ENCODE measurements at regions not wholly inside any gene's neighbourhood (a gene's known extent, or its start where the extent isn't known, plus 50 kb on each side); places are given as distances from the start of the nearest gene placed in this dataset.

GRCh38 chrY:15162211-15162610 is 637.9 kb downstream of the NLGN4Y start:
- in situ Hi-C loops (cut with HindIII; ENCODE audit: low pct_unique_long_range_greater_than_20kb, low sequenced_read_pairs): no loop called here

GRCh38 chrY:15179890-15180289 is 655.6 kb downstream of the NLGN4Y start:
- in situ Hi-C loops (cut with HindIII; ENCODE audit: low pct_unique_long_range_greater_than_20kb, low sequenced_read_pairs): no loop called here
- DNase-seq (ENCODE audit: low read depth): no peak

More at GRCh38 chrY:15162211-15162610, 637.9 kb downstream of the NLGN4Y start:
- DNase-seq (ENCODE audit: low read depth): no peak

GRCh38 chrY:15229056-15229455 is 704.7 kb downstream of the NLGN4Y start:
- no peak for DNase-seq (ENCODE audit: low read depth)
- in situ Hi-C loops (cut with HindIII; ENCODE audit: low pct_unique_long_range_greater_than_20kb, low sequenced_read_pairs): no loop called here

- in situ Hi-C loops (cut with HindIII; ENCODE audit: low pct_unique_long_range_greater_than_20kb, low sequenced_read_pairs): no loop called here
- no peak for DNase-seq (ENCODE audit: low read depth)
Observed at GRCh38 chrY:15239596-15240132, 715.3 kb downstream of the NLGN4Y start.

DNA sequence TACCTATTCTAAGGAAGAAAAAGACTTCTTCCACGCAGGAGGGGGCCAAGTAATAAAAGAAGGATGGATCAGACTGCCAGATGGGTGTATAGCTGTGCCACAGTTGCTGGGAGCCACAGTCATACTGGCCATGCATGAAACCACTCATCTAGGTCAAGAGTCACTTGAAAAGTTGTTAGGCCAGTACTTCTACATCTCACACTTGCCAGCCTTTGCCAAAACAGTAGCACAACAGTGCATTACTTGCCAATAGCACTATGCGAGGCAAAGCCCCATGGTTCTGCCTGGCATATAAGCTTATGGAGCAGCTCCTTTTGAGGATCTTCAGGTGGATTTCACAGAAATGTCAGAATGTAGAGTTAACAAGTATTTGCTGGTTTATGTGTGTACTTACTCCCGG is 735.0 kb downstream of the NLGN4Y start:
- in situ Hi-C loops (cut with HindIII; ENCODE audit: low pct_unique_long_range_greater_than_20kb, low sequenced_read_pairs): no loop called here

DNA sequence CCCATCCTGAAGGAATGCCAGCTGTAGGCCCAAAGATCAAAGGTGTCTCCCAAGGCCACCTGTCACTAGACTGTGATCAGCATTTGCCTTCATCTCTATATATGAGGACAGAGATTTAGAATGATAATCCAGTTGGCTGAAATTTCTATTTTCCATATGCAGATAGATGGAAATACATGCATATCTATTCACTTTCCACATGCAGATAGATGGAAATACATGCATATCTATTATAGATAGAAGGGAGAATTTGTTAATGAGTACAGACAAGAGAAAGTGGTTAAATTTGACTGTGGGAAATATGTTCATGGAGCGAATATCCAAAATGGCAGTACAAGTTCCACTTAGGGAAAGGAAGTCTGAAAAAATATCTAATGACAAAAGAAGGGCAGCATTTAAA is 762.2 kb downstream of the NLGN4Y start:
- in situ Hi-C loops (cut with HindIII; ENCODE audit: low pct_unique_long_range_greater_than_20kb, low sequenced_read_pairs): no loop called here
- DNase-seq (ENCODE audit: low read depth): no peak

More for the DNA sequence above, 735.0 kb downstream of the NLGN4Y start:
- DNase-seq (ENCODE audit: low read depth): no peak

DNA sequence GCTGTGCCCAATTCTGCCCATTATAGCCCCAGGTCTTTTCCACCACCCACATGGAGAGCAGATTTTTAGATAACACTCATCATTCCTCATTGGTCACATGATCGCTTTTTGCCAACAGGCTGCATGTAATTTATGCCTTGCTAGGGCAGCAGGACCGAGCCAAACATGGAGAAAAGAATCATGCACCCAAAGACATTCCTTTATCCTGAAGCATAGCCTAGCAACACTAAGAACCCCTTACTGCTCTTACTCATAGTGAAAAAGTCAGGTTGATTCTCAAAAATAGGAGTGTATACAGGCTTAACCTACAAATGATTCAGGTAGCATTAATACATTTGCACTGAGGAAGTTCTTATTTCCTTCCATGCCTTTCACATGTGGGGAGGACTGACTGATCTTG is 765.5 kb downstream of the NLGN4Y start:
- DNase-seq (ENCODE audit: low read depth): no peak
- in situ Hi-C loops (cut with HindIII; ENCODE audit: low pct_unique_long_range_greater_than_20kb, low sequenced_read_pairs): no loop called here

GRCh38 chrY:15292881-15293280 is 768.6 kb downstream of the NLGN4Y start:
- in situ Hi-C loops (cut with HindIII; ENCODE audit: low pct_unique_long_range_greater_than_20kb, low sequenced_read_pairs): no loop called here
- no peak for DNase-seq (ENCODE audit: low read depth)

GRCh38 chrY:15301879-15302278 is 777.5 kb downstream of the NLGN4Y start:
- in situ Hi-C loops (cut with HindIII; ENCODE audit: low pct_unique_long_range_greater_than_20kb, low sequenced_read_pairs): no loop called here

DNA sequence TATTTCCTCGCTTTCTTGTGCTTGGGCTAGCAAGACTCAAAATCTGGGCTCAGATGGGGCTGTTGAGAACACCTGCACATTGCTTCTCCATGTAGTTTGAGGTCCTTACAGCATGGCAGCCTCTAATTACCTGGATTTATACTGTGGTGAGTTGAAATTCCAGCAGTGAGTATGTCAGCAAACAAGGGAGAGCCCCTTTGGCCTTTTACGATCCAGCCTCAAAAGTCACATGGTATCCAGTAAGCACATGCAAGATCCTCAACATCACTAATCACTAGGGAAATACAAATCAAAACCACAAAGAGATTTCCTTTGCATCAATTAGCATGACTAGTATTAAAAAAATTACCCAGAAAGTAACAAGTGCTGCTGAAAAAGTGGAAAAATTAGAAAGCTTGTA is 787.8 kb downstream of the NLGN4Y start:
- DNase-seq (ENCODE audit: low read depth): no peak
- in situ Hi-C loops (cut with HindIII; ENCODE audit: low pct_unique_long_range_greater_than_20kb, low sequenced_read_pairs): no loop called here

More at GRCh38 chrY:15301879-15302278, 777.5 kb downstream of the NLGN4Y start:
- DNase-seq (ENCODE audit: low read depth): no peak

GRCh38 chrY:15324189-15324588 is 799.9 kb downstream of the NLGN4Y start:
- no peak for DNase-seq (ENCODE audit: low read depth)
- in situ Hi-C loops (cut with HindIII; ENCODE audit: low pct_unique_long_range_greater_than_20kb, low sequenced_read_pairs): no loop called here

GRCh38 chrY:15325201-15325600 is 800.9 kb downstream of the NLGN4Y start:
- no peak for DNase-seq (ENCODE audit: low read depth)
- in situ Hi-C loops (cut with HindIII; ENCODE audit: low pct_unique_long_range_greater_than_20kb, low sequenced_read_pairs): no loop called here

GRCh38 chrY:15326673-15327072 is 802.3 kb downstream of the NLGN4Y start:
- DNase-seq (ENCODE audit: low read depth): no peak
- in situ Hi-C loops (cut with HindIII; ENCODE audit: low pct_unique_long_range_greater_than_20kb, low sequenced_read_pairs): no loop called here

DNA sequence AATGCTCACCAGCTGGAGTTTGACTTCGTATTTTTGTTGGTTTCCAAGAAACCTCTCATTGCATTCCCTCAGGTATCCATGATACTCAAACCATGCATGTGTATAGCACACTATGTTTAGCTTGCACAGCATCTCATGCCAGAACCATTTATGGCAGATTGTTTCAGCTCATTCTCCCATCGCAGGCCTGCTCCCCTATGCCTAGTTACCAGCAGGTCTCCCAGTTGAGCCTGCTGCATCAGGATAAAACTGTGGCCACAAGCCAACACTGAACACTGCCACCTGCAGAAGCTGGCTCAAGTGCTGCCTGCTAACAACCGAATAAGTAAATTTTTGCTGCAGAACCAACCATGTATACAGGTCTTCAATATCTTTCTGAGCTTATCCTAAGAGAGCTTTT is 804.5 kb downstream of the NLGN4Y start:
- in situ Hi-C loops (cut with HindIII; ENCODE audit: low pct_unique_long_range_greater_than_20kb, low sequenced_read_pairs): no loop called here
- no peak for DNase-seq (ENCODE audit: low read depth)

GRCh38 chrY:15343522-15343921 is 819.2 kb downstream of the NLGN4Y start:
- no peak for DNase-seq (ENCODE audit: low read depth)
- in situ Hi-C loops (cut with HindIII; ENCODE audit: low pct_unique_long_range_greater_than_20kb, low sequenced_read_pairs): no loop called here

DNA sequence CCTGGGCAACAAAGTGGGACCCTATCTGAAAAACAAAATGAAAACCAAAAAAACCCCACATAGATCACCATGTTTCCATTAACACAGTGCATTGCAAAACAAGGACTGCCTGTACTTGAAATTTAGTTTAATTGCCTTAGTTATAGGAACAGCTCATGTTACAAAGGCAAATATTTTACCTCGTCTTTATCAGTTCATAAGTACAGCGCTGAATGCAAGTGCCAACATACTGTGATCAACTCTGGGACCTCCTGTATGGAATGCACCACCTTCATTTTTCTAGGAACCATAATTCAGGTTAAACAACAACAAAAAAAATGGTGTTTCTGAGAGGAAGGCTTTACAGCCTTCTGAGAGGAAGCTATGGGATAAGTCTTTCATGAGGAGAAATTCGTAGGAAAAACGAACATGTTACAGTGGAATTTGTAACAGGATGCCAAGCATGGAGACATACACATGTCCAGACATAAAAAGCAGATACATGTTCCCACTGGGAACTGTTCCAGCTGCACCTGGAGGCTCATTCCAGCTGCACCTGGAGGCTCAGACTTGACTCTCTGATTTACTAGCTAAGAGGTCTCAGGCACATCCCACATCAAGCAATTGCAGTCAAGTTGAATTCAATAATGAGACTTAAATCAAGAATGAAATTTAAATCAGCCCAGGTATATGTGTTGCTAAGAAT is 821.3 kb downstream of the NLGN4Y start:
- no peak for DNase-seq (ENCODE audit: low read depth)
- in situ Hi-C loops (cut with HindIII; ENCODE audit: low pct_unique_long_range_greater_than_20kb, low sequenced_read_pairs): no loop called here

DNA sequence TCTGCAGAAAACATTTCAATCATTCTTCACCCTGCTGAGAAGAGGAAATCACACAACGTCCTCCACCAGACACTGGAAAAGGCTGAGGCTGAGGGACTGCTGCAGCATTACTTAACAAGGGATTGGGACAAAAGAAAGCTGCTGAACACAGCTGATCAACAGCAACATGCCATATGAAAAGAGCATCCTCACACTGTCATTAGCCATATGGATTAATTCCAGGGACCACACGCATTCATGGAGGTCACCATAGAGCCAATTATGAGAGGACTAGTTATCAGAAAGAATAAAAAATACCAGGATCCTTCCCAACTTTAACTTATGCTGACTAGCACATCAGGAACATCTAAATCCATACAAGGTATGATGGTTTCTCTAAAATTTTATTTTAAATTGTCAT is 825.0 kb downstream of the NLGN4Y start:
- in situ Hi-C loops (cut with HindIII; ENCODE audit: low pct_unique_long_range_greater_than_20kb, low sequenced_read_pairs): no loop called here

GRCh38 chrY:15355321-15355720 is 831.0 kb downstream of the NLGN4Y start:
- in situ Hi-C loops (cut with HindIII; ENCODE audit: low pct_unique_long_range_greater_than_20kb, low sequenced_read_pairs): no loop called here
- DNase-seq (ENCODE audit: low read depth): no peak

More for the DNA sequence above, 825.0 kb downstream of the NLGN4Y start:
- DNase-seq (ENCODE audit: low read depth): no peak

DNA sequence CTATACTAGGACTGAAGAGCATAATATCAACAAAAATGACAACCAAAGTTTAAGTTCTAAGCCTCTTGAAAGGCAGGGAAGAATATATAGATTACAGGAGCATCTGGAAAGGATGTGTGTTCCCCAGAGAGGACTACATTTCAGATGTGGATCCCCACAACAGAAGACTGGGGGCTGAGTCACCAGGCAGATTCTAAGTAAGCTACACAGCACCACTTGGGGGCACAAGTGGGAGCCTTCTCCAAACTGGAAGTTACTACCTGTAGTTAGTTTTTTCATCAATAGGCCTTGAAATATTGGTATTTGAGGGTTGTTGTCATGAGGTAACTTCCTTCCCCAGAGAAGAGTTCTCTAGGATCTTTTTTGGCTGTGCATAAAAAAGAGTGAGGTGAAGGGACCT is 836.1 kb downstream of the NLGN4Y start:
- no peak for DNase-seq (ENCODE audit: low read depth)
- in situ Hi-C loops (cut with HindIII; ENCODE audit: low pct_unique_long_range_greater_than_20kb, low sequenced_read_pairs): no loop called here

GRCh38 chrY:15364996-15365395 is 840.7 kb downstream of the NLGN4Y start:
- DNase-seq (ENCODE audit: low read depth): no peak
- in situ Hi-C loops (cut with HindIII; ENCODE audit: low pct_unique_long_range_greater_than_20kb, low sequenced_read_pairs): no loop called here
